Endothelial cell of umbilical vein (primary cell): ENCODE measurements at regions not wholly inside any gene's neighbourhood (a gene's known extent, or its start where the extent isn't known, plus 50 kb on each side); places are given as distances from the start of the nearest gene placed in this dataset.

Experiments
- BruUV-seq: library from RNA; stranded (reverse); fragments of 400-500 nt; replicated peaks from 2 replicates; lab custom pipeline; 2021; lab: Mats Ljungman, UMichigan
- CTCF ChIA-PET: fragments of 300-600, 350-600 bp; sonication (Branson Sonifier 250); formaldehyde crosslinking; loops from one replicate; lab custom pipeline; 2021; ENCODE audit warnings: antibody characterized with exemption, inconsistent platforms; lab: Charles Lee
- POLR2A ChIA-PET: fragments of 300-600, 350-600 bp; sonication (Branson Sonifier 250); formaldehyde crosslinking; loops from one replicate; lab custom pipeline; 2021; ENCODE audit warnings: antibody characterized with exemption, inconsistent platforms; lab: Charles Lee
- DNase-seq: peaks from one replicate; pipeline ENCODE4 v3.0.0-alpha.2; 2011; ENCODE audit warnings: low read depth, low spot score
- FAIRE-seq: peaks from 2 replicates; lab custom pipeline; 2011; peaks lifted over from hg19 to GRCh38; lab: Jason Lieb, UNC
- H2AFZ ChIP-seq: 2 replicates; pipeline ENCODE4 v1.6.0; 2012; ENCODE audit warnings: low read depth, low read length, control low read depth, inconsistent platforms
- H3K27ac ChIP-seq: 2 replicates; pipeline ENCODE4 v1.5.1; 2011; ENCODE audit warnings: low read depth, mild to moderate bottlenecking, control low read depth, low read length, moderate library complexity; ENCODE audit not compliant: insufficient read depth
- H3K27me3 ChIP-seq, 2 experiments: 2 replicates each; pipeline versions ENCODE4 v1.6.0 to v1.6.1; 2011; ENCODE audit warnings: low read length in 2 of 2, mixed read lengths in 1 of 2; ENCODE audit not compliant: control insufficient read depth in 2 of 2, insufficient read depth in 2 of 2
- H3K36me3 ChIP-seq, 2 experiments: 2 replicates in 1 of 2; 3 replicates in 1 of 2; pipeline ENCODE4 v1.5.1; 2011; ENCODE audit warnings: low read length in 2 of 2, mild to moderate bottlenecking in 1 of 2, moderate library complexity in 1 of 2; ENCODE audit not compliant: control insufficient read depth in 2 of 2, insufficient read depth in 2 of 2; ENCODE audit errors: extremely low read depth in 1 of 2
- H3K4me1 ChIP-seq: 3 replicates; pipeline ENCODE4 v1.5.1; 2011; ENCODE audit warnings: mild to moderate bottlenecking, low read length; ENCODE audit not compliant: control insufficient read depth, insufficient read depth; ENCODE audit errors: extremely low read depth
- H3K4me2 ChIP-seq: 2 replicates; pipeline ENCODE4 v1.6.1; 2011; ENCODE audit warnings: low read length, control low read depth, mixed read lengths; ENCODE audit not compliant: insufficient read depth
- H3K4me3 ChIP-seq, 3 experiments: fragments of 200-600 bp in 1 of 3; sonication (generic), shearing (Covaris generic) in 1 of 3; replicated peaks in 1 of 3; 2 replicates each; pipeline ENCODE4 v1.5.1; 2011 to 2016; ENCODE audit warnings: control low read depth in 3 of 3, low read length in 3 of 3, mild to moderate bottlenecking in 2 of 3, inconsistent platforms in 1 of 3, low read depth in 1 of 3, moderate library complexity in 1 of 3; ENCODE audit not compliant: insufficient read depth in 1 of 3
- H3K79me2 ChIP-seq: 2 replicates; pipeline ENCODE4 v1.6.0; 2012; ENCODE audit warnings: low read length, inconsistent platforms; ENCODE audit not compliant: control insufficient read depth, insufficient read depth
- H3K9ac ChIP-seq: replicated peaks from 2 replicates; pipeline ENCODE3; 2011; ENCODE audit warnings: low read length, control low read depth; ENCODE audit not compliant: insufficient read depth; ENCODE audit errors: extremely low read depth
- H3K9me1 ChIP-seq: replicated peaks from 3 replicates; pipeline ENCODE4 v1.6.0; 2011; ENCODE audit warnings: mild to moderate bottlenecking, low read length; ENCODE audit not compliant: control insufficient read depth, insufficient read depth; ENCODE audit errors: extremely low read depth
- H3K9me3 ChIP-seq: replicated peaks from 2 replicates; pipeline ENCODE4 v1.5.1; 2012; ENCODE audit warnings: low read length, inconsistent platforms; ENCODE audit not compliant: control insufficient read depth, insufficient read depth
- H4K20me1 ChIP-seq: replicated peaks from 2 replicates; pipeline ENCODE3; 2011; ENCODE audit warnings: mild to moderate bottlenecking, low read length; ENCODE audit not compliant: control insufficient read depth, insufficient read depth; ENCODE audit errors: extremely low read depth
- CTCF ChIP-seq, 2 donors: IDR thresholded peaks; 1 replicate in 1 of 2; 2 replicates in 1 of 2; pipeline ENCODE4 v1.5.1; 2011; ENCODE audit warnings: low read length in 2 of 2, mild to moderate bottlenecking in 2 of 2, moderate library complexity in 2 of 2, control low read depth in 1 of 2, inconsistent platforms in 1 of 2, low read depth in 1 of 2; ENCODE audit not compliant: insufficient read depth in 1 of 2; ENCODE audit errors: extremely low read depth in 1 of 2
- EZH2 ChIP-seq: IDR thresholded peaks from 2 replicates; pipeline ENCODE4 v1.6.1; 2012; ENCODE audit warnings: borderline replicate concordance, low read depth, mild to moderate bottlenecking, moderate library complexity, low read length, inconsistent platforms; ENCODE audit not compliant: severe bottlenecking
- FOS ChIP-seq: IDR thresholded peaks from 2 replicates; pipeline ENCODE4 v1.6.1; 2011; ENCODE audit warnings: mild to moderate bottlenecking, low read length, moderate library complexity, borderline replicate concordance; ENCODE audit not compliant: insufficient read depth
- GATA2 ChIP-seq: IDR thresholded peaks from 2 replicates; pipeline ENCODE4 v1.7.0; 2011; ENCODE audit warnings: low read depth, mild to moderate bottlenecking, moderate library complexity, mixed read lengths, low read length; ENCODE audit not compliant: insufficient read length, insufficient read depth
- JUN ChIP-seq: IDR thresholded peaks from 2 replicates; pipeline ENCODE4 v1.6.1; 2011; ENCODE audit warnings: borderline replicate concordance, low read depth; ENCODE audit not compliant: insufficient read length, insufficient read depth
- MAX ChIP-seq: IDR thresholded peaks from 2 replicates; pipeline ENCODE4 v1.6.1; 2011; ENCODE audit not compliant: insufficient read depth, insufficient read length
- MYC ChIP-seq: IDR thresholded peaks from one replicate; pipeline ENCODE4 v1.6.1; 2011; ENCODE audit warnings: mild to moderate bottlenecking, low read depth, low read length
- POLR2A ChIP-seq: IDR thresholded peaks from 2 replicates; pipeline ENCODE4 v1.6.1; 2012; ENCODE audit warnings: low read depth, mild to moderate bottlenecking, control low read depth, low read length
- POLR2AphosphoS5 ChIP-seq: IDR thresholded peaks from 2 replicates; pipeline ENCODE4 v1.6.1; 2012; ENCODE audit warnings: low read depth, mild to moderate bottlenecking, control low read depth, low read length, moderate library complexity; ENCODE audit not compliant: insufficient read depth
- dilution Hi-C: fragments of 300-500 bp; cut with MboI; formaldehyde crosslinking; loops from one replicate; pipeline ENCODE4 v1.15.0; 2019; ENCODE audit warnings: low sequenced_read_pairs; ENCODE audit not compliant: extremely low pct_ligation_motif_present
- intact Hi-C: fragments of 100-400 bp; cut with micrococcal nuclease; formaldehyde crosslinking; loops from one replicate; pipeline ENCODE4 v1.10.0; 2022

GRCh38 chr12:92466391-92467305, 236.1 kb upstream of the PLEKHG7 start:
- CTCF ChIA-PET: no interaction called here
- TF ChIP-seq MYC (no peak), JUN (no peak)
- H4K20me1 ChIP-seq: no peaks in the 10 kb centered on the region
- no peak overlapping the region for H3K27ac ChIP-seq
- no peaks in the 10 kb centered on the region for H3K4me1 ChIP-seq
- H3K4me3 ChIP-seq: no peak overlapping the region
- no peak overlapping the region for H3K9ac ChIP-seq
- H3K27me3 ChIP-seq: no peaks in the 10 kb centered on the region
- FAIRE-seq (no peak), DNase-seq (no peak)
- H3K9me1 ChIP-seq: no peaks in the 10 kb centered on the region
- BruUV-seq: no TSS peak
- dilution Hi-C loops (no loop called here), intact Hi-C loops (no loop called here)
- H2AFZ ChIP-seq: no peak overlapping the region
- H3K4me2 ChIP-seq: no peak overlapping the region
- no peaks in the 10 kb centered on the region for H3K79me2 ChIP-seq
- POLR2A ChIA-PET: no interaction called here
- no peaks in the 10 kb centered on the region for H3K9me3 ChIP-seq
- no peaks in the 10 kb centered on the region for H3K36me3 ChIP-seq

DNA sequence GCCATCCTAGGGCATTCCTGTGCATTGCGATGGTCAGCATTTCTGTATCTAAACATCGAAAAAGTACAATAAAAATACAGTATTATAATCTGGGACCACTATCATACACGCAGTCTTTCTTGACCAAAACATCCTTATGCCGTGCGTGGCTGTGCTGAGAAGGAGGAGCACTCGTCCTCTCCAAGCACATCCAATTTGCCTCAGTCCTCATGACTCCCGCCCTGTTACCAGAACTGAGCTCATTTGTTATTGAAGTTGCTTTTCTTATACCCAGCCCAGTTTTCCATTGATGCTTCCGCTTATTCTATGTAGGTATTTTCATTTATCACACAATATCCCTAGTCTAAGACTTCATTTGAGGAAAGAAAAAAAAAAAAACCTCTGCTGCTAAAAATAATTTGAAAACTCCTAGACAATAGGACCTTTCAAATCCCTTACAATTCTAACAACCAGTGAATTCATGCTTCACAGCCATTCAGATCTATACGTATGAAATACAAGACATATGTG, 236.9 kb upstream of the PLEKHG7 start:
- Histone ChIP-seq H3K9ac (no peak overlapping the region), H3K79me2 (no peaks in the 10 kb centered on the region), H3K4me3 (no peak overlapping the region), H3K4me2 (no peak overlapping the region), H3K9me1 (no peaks in the 10 kb centered on the region), H3K4me1 (no peaks in the 10 kb centered on the region), H3K36me3 (no peaks in the 10 kb centered on the region), H3K27me3 (no peaks in the 10 kb centered on the region), H2AFZ (no peak overlapping the region), H3K27ac (no peak overlapping the region), H3K9me3 (no peaks in the 10 kb centered on the region), H4K20me1 (no peaks in the 10 kb centered on the region)
- FAIRE-seq: no peak
- no TSS peak for BruUV-seq
- dilution Hi-C loops: no loop called here
- intact Hi-C loops: no loop called here
- CTCF ChIA-PET: no interaction called here
- TF ChIP-seq GATA2 (no peak), FOS (no peak), EZH2 (no peak), JUN (no peak), POLR2A (no peak), POLR2AphosphoS5 (no peak), MAX (no peak), MYC (no peak), CTCF (IDR thresholded peaks at IDR 0.05; ENCODE audit: extremely low read depth in 1 of 2, insufficient read depth in 1 of 2, low read depth in 1 of 2, low read length in 2 of 2) (no peak)
- POLR2A ChIA-PET: no interaction called here
- DNase-seq: no peak
